ENCODE measurements at regions not wholly inside any gene's neighbourhood (a gene's known extent, or its start where the extent isn't known, plus 50 kb on each side); places are given as distances from the start of the nearest gene placed in this dataset.

DNA sequence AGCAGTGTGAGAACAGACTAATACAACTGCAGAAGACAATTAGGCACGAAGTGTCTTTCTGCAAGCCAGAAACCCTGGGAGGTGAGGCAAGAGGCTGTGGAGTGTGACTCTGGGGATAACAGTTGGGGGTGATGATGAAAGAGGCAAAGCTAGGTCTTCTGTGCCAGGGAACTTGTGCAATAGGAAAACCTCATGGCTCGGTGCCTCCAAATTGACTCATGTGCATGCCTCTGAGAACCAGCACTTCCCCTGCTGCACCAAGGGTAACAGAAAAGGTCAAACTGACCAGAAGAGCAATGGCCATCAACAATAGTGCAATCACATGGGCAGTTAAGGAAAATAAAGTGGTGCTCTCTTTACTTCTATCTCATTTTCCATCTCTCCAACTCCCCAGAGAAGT, 136.4 kb downstream of the SCG2 start (continued):
- TF ChIP-seq, protein P1, sequence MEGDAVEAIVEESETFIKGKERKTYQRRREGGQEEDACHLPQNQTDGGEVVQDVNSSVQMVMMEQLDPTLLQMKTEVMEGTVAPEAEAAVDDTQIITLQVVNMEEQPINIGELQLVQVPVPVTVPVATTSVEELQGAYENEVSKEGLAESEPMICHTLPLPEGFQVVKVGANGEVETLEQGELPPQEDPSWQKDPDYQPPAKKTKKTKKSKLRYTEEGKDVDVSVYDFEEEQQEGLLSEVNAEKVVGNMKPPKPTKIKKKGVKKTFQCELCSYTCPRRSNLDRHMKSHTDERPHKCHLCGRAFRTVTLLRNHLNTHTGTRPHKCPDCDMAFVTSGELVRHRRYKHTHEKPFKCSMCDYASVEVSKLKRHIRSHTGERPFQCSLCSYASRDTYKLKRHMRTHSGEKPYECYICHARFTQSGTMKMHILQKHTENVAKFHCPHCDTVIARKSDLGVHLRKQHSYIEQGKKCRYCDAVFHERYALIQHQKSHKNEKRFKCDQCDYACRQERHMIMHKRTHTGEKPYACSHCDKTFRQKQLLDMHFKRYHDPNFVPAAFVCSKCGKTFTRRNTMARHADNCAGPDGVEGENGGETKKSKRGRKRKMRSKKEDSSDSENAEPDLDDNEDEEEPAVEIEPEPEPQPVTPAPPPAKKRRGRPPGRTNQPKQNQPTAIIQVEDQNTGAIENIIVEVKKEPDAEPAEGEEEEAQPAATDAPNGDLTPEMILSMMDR (IDR thresholded peaks at IDR 0.05; ENCODE audit: low read depth, low read length, missing input control), result no peak
- TF ChIP-seq FOXA1 (IDR thresholded peaks at IDR 0.05), result no peak
- TF ChIP-seq, protein P2, sequence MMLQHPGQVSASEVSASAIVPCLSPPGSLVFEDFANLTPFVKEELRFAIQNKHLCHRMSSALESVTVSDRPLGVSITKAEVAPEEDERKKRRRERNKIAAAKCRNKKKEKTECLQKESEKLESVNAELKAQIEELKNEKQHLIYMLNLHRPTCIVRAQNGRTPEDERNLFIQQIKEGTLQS (IDR thresholded peaks at IDR 0.05), result peak; percentile 96
- TF ChIP-seq RAD21 (IDR thresholded peaks at IDR 0.05), result peak; percentile 41 to 45
- peak; percentile 74 to 95 for TF ChIP-seq RXRA (IDR thresholded peaks at IDR 0.05)
- TF ChIP-seq FOXA2 (IDR thresholded peaks at IDR 0.05), result peak; percentile 68

DNA sequence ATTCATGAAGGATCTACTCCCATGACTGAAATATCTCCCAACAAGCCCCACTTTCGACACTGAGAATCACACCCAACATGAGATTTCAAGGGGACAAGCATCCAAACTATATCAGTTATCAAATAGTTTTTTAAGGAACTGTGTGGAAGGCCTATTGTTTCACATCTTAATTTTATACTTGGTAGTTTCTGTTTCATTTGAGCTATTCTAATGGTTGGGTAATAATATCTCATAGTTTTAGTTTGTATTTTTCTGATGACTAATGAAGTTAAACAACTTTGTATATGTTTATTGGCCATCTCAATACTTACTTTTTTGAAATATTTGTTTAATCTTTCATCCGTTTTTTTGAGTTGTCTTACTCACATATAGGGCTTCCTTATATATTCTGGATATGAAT, 135.0 kb downstream of the SCG2 start:
- H3K9ac ChIP-seq (ENCODE audit: low read depth in 1 of 2, low read length in 2 of 2), result no peak overlapping the region
- DNase-seq (ENCODE audit: low spot score), result no peak
- no peak overlapping the region for H3K4me3 ChIP-seq (ENCODE audit: low read depth in 1 of 3, low read length in 3 of 3)
- no peak overlapping the region for H3K27ac ChIP-seq (ENCODE audit: low read depth in 1 of 2, low read length in 2 of 2)
- H3K4me1 ChIP-seq (ENCODE audit: control insufficient read depth in 4 of 4, insufficient read depth in 4 of 4, low read length in 3 of 4), result peaks cover 0 to 2% (median 0%) of the 10 kb centered on the region in 4 donors
- no peaks in the 10 kb centered on the region for H3K36me3 ChIP-seq (ENCODE audit: control insufficient read depth in 4 of 4, insufficient read depth in 3 of 4, low read depth in 1 of 4, low read length in 3 of 4)
- no peaks in the 10 kb centered on the region for H3K27me3 ChIP-seq (ENCODE audit: control insufficient read depth in 4 of 4, insufficient read depth in 4 of 4, low read length in 3 of 4)
- WGBS, result 60% methylated on average over 2 of the region's 2 CpGs
- H3K9me3 ChIP-seq (ENCODE audit: control insufficient read depth in 4 of 4, low read length in 3 of 4), result no peaks in the 10 kb centered on the region
- TF ChIP-seq RXRA (IDR thresholded peaks at IDR 0.05) (no peak), MAX (IDR thresholded peaks at IDR 0.05) (no peak), YY1 (IDR thresholded peaks at IDR 0.05) (no peak)

DNA sequence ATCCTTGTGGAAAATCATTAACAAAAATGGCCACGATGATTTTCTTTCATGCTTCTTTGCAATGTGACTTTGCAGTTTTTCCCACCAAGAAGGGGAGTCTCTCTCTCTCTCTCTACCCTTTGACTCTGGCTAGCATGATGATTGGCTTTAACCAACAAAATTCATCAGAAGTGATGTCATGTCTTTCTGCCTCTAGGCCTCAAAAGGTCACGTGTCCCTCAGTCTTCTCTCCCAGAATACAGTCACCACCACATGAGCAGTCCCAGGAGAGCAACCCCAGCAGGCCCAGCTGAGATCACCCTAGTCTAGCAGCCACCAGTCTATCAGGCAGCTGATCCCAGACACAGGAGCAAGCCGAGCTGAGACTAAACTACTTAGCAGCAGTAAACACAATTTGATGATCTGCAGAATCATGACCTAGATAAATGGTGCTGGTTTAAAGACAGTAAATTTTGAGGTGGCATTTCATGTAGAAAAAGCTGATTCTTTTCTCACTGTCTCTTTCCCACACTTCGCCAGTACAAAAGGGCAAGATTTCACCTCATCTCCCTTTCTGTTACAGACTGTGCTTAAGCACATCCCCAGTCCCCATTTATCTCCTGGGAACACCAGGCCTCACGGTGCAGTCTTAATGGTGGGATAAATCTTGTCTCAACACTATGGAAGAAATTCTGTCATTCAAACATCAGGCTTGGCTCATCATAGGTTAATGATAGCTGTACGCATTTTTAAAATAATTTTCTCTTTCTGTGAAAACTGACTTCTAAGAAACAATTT, 132.7 kb downstream of the SCG2 start:
- H3K27ac ChIP-seq (ENCODE audit: low read depth in 1 of 2, low read length in 2 of 2), result no peak overlapping the region

DNA sequence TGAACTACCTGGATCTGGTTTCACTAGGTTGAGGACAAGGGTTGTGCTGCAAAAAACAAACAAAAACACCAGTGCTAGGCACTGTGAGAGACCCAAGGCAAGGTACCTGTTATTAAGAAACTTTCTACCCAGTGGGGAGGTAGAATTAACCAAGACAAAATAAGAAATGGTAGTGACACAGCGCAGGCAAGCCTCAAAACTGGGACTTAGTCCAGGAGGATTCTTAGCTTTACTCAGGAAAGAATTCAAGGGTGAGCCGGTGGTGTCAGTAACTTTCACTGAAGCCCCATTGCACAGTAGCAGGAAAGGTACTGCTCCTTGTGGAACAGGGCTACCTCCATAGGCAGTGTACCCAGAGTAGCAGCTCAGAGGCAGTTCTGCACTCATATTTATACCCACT, 131.6 kb downstream of the SCG2 start:
- Histone ChIP-seq H3K4me3 (ENCODE audit: low read depth in 1 of 3, low read length in 3 of 3) (no peak overlapping the region), H3K4me1 (ENCODE audit: control insufficient read depth in 4 of 4, insufficient read depth in 4 of 4, low read length in 3 of 4) (peaks cover 0 to under 1% (median 0%) of the 10 kb centered on the region in 4 donors), H3K27me3 (ENCODE audit: control insufficient read depth in 4 of 4, insufficient read depth in 4 of 4, low read length in 3 of 4) (no peaks in the 10 kb centered on the region), H3K9ac (ENCODE audit: low read depth in 1 of 2, low read length in 2 of 2) (no peak overlapping the region), H3K27ac (ENCODE audit: low read depth in 1 of 2, low read length in 2 of 2) (no peak overlapping the region), H3K36me3 (ENCODE audit: control insufficient read depth in 4 of 4, insufficient read depth in 3 of 4, low read depth in 1 of 4, low read length in 3 of 4) (no peaks in the 10 kb centered on the region), H3K9me3 (ENCODE audit: control insufficient read depth in 4 of 4, low read length in 3 of 4) (no peaks in the 10 kb centered on the region)
- DNase-seq (ENCODE audit: low spot score), result no peak
- 42% methylated on average over 2 of the region's 2 CpGs for WGBS
- no peak for TF ChIP-seq NR2F2 (IDR thresholded peaks at IDR 0.05)
- no peak for TF ChIP-seq FOXA1 (IDR thresholded peaks at IDR 0.05)
- TF ChIP-seq EGR1 (IDR thresholded peaks at IDR 0.05; ENCODE audit: low read depth in 2 of 2), result no peak
- no peak for TF ChIP-seq RXRA (IDR thresholded peaks at IDR 0.05)
- TF ChIP-seq, protein P2 (IDR thresholded peaks at IDR 0.05), result no peak
- TF ChIP-seq JUND (IDR thresholded peaks at IDR 0.05), result no peak
- TF ChIP-seq TAF1 (conservative IDR thresholded peaks at IDR 0.05), result no peak
- TF ChIP-seq, protein P3, sequence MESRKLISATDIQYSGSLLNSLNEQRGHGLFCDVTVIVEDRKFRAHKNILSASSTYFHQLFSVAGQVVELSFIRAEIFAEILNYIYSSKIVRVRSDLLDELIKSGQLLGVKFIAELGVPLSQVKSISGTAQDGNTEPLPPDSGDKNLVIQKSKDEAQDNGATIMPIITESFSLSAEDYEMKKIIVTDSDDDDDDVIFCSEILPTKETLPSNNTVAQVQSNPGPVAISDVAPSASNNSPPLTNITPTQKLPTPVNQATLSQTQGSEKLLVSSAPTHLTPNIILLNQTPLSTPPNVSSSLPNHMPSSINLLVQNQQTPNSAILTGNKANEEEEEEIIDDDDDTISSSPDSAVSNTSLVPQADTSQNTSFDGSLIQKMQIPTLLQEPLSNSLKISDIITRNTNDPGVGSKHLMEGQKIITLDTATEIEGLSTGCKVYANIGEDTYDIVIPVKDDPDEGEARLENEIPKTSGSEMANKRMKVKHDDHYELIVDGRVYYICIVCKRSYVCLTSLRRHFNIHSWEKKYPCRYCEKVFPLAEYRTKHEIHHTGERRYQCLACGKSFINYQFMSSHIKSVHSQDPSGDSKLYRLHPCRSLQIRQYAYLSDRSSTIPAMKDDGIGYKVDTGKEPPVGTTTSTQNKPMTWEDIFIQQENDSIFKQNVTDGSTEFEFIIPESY (IDR thresholded peaks at IDR 0.05), result no peak
- no peak for TF ChIP-seq SP1 (IDR thresholded peaks at IDR 0.05)
- no peak for TF ChIP-seq REST (IDR thresholded peaks at IDR 0.05)

More for the DNA sequence above, 132.7 kb downstream of the SCG2 start:
- H3K27me3 ChIP-seq (ENCODE audit: control insufficient read depth in 4 of 4, insufficient read depth in 4 of 4, low read length in 3 of 4), result no peaks in the 10 kb centered on the region
- DNase-seq (ENCODE audit: low spot score), result no peak
- 76% methylated on average over 6 of the region's 6 CpGs for WGBS
- H3K4me3 ChIP-seq (ENCODE audit: low read depth in 1 of 3, low read length in 3 of 3), result no peak overlapping the region
- no peaks in the 10 kb centered on the region for H3K36me3 ChIP-seq (ENCODE audit: control insufficient read depth in 4 of 4, insufficient read depth in 3 of 4, low read depth in 1 of 4, low read length in 3 of 4)
- no peaks in the 10 kb centered on the region for H3K9me3 ChIP-seq (ENCODE audit: control insufficient read depth in 4 of 4, low read length in 3 of 4)
- H3K9ac ChIP-seq (ENCODE audit: low read depth in 1 of 2, low read length in 2 of 2), result no peak overlapping the region
- H3K4me1 ChIP-seq (ENCODE audit: control insufficient read depth in 4 of 4, insufficient read depth in 4 of 4, low read length in 3 of 4), result peaks cover 0 to 2% (median 0%) of the 10 kb centered on the region in 4 donors
- no peak for TF ChIP-seq YY1 (IDR thresholded peaks at IDR 0.05)
- TF ChIP-seq, protein P2 (IDR thresholded peaks at IDR 0.05), result no peak
- TF ChIP-seq RAD21 (IDR thresholded peaks at IDR 0.05), result no peak

Measured in liver (tissue), 8 donors.